ENCODE measurements at regions not wholly inside any gene's neighbourhood (a gene's known extent, or its start where the extent isn't known, plus 50 kb on each side); places are given as distances from the start of the nearest gene placed in this dataset.
A peak's percentile ranks its signal among the peaks of the same experiment; 100 is the strongest.
"Not testable (repeated sequence)": the region's sequence is repeated elsewhere in the genome, so short reads cannot be mapped to it uniquely, and the experiment has no call there.

DNA sequence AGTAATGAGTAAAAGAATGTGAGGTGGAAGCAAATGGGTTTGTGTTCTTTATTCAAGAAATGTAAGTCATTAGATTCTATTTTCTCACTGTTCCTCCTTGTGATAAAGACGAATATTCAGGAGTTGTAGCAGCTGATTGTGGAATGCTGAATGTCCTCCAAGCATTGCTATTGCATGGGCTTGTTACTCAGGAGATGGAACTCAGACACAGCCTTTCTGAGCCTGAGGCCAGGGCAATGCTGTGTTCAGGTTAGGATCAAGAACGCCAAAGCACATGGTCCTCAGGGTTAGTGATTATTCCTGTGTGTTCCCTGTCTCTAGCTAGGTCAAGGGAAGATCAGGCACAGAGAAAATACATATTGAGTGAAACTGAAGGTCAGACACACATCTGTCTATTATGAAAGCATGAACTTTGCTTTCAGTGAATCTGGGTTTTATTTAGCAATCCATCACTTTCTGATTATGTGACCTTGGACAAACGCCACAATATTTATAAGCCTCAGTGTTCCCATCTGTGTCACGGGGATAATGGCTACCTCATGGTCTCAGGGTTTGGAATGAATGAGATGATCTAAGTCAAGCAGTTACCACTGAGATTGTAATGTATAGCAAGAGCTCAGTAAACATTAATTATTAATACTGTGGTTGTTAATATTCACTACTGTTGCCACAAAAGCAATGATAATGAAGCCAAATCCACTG, 426.8 kb upstream of the DYNLRB2 start:
- Mint-ChIP-seq H3K27me3 (ENCODE audit: low read depth in 3 of 3) (peaks cover under 1 to 8% (median 6%) of the 10 kb centered on the region in 3 donors), H3K27ac (no peak overlapping the region)

DNA sequence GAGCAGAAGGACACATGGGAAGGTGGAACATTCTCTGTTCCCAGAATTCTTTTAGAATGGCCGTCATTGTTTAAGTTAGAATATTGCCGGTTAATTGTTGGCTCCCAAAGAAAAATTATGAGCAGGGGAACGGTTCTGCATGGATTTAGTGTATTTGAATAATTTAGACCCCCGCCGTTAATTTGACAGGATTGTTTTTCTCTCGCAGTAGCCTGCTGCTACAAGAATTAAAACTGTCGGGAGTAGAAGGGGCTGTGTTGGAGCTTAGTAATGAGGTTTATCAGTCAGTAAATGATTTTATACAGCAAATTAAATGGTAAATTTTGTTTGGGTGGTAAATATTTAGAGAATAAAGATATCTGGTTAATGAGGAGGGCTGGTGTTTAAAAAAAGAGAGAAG, 431.2 kb upstream of the DYNLRB2 start:
- H3K27me3 Mint-ChIP-seq (ENCODE audit: low read depth in 3 of 3): peaks cover 0 to 21% (median 4%) of the 10 kb centered on the region in 3 donors
- H3K4me1 Mint-ChIP-seq: no peaks in the 10 kb centered on the region
- no peaks in the 10 kb centered on the region for H3K9me3 Mint-ChIP-seq
- no peak overlapping the region for H3K4me3 Mint-ChIP-seq
- no peaks in the 10 kb centered on the region for H3K36me3 Mint-ChIP-seq
- no peak for DNase-seq
- no peak overlapping the region for H3K27ac Mint-ChIP-seq

More for the DNA sequence above, 426.8 kb upstream of the DYNLRB2 start:
- DNase-seq: no peak
- no peaks in the 10 kb centered on the region for H3K4me1 Mint-ChIP-seq
- no peaks in the 10 kb centered on the region for H3K36me3 Mint-ChIP-seq
- no peak overlapping the region for H3K4me3 Mint-ChIP-seq
- no peaks in the 10 kb centered on the region for H3K9me3 Mint-ChIP-seq

DNA sequence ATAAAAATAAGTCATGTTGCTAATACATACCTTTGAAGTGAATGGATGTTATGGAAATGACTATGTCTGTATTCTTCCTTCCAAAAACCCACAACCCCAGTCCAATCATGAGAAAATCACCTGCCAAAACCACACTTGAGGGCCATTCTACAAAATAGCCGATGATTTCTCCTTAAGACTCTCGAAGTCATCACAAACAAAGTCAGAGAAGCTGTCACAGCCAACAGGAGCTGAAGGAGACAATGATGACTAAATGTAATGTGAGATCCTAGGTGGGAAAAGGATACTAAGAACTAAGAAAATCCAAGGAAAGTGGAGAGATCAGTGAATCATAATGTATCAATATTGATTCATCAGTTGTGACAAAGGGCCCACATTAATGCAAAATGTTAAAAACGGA, 432.9 kb upstream of the DYNLRB2 start:
- Mint-ChIP-seq H3K4me1 (no peaks in the 10 kb centered on the region), H3K27ac (no peak overlapping the region), H3K9me3 (no peaks in the 10 kb centered on the region), H3K36me3 (no peaks in the 10 kb centered on the region), H3K27me3 (ENCODE audit: low read depth in 3 of 3) (peaks cover 0 to 21% (median 4%) of the 10 kb centered on the region in 3 donors), H3K4me3 (no peak overlapping the region)
- no peak for DNase-seq

- Mint-ChIP-seq H3K4me3 (no peak overlapping the region), H3K36me3 (no peaks in the 10 kb centered on the region), H3K27ac (no peak overlapping the region), H3K4me1 (no peaks in the 10 kb centered on the region), H3K9me3 (no peaks in the 10 kb centered on the region), H3K27me3 (ENCODE audit: low read depth in 3 of 3) (peaks cover 1 to 15% (median 2%) of the 10 kb centered on the region in 3 donors)
- no peak for DNase-seq
These were observed 435.0 kb upstream of the DYNLRB2 start for GRCh38 chr16:80105751-80106150.

DNA sequence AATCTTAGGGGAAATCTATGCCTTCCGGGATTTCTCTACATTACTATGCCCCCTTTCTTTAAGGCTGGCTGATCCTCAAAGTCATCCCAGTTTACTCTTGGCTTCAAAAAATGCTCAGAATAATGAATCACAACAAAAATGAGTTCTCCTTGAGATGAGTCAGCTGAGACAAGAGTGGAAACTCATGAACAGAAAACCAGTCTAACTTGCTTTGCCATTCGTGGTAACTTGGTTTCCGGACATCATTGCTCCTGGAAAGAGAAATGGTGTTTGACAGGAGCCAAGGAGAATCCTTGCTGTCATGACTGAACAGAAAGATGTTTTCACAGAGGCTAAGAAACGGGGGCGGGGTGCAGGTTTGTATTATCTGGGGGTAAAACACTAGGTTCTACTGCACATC, 435.6 kb upstream of the DYNLRB2 start:
- Mint-ChIP-seq H3K4me3 (no peak overlapping the region), H3K27ac (no peak overlapping the region)

DNA sequence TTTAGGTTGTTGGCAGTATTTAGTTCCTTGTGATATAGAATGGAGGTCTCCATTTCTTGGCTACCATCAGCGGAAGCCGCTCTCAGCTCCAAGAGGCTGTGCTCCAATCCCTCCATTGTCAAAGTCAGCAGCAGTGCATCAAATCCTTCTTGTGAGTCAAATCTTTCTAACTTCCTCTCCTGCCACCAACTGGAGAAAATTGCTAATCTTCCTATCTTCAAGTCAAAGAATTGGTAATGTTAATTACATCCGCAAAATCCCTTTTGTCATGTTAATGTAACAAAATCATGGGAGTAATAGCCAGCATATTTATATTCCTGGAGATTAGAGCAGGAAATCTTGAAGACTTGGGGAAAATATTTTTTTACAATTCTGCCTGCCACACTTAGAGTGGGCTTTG, 436.4 kb upstream of the DYNLRB2 start:
- no peaks in the 10 kb centered on the region for H3K9me3 Mint-ChIP-seq
- H3K36me3 Mint-ChIP-seq: no peaks in the 10 kb centered on the region
- H3K4me1 Mint-ChIP-seq: no peaks in the 10 kb centered on the region
- H3K27me3 Mint-ChIP-seq (ENCODE audit: low read depth in 3 of 3): peaks cover 1 to 15% (median 2%) of the 10 kb centered on the region in 3 donors
- no peak overlapping the region for H3K27ac Mint-ChIP-seq
- H3K4me3 Mint-ChIP-seq: no peak overlapping the region
- no peak for DNase-seq

More for the DNA sequence above, 435.6 kb upstream of the DYNLRB2 start:
- H3K27me3 Mint-ChIP-seq (ENCODE audit: low read depth in 3 of 3): peaks cover 1 to 15% (median 2%) of the 10 kb centered on the region in 3 donors
- H3K36me3 Mint-ChIP-seq: no peaks in the 10 kb centered on the region
- H3K9me3 Mint-ChIP-seq: no peaks in the 10 kb centered on the region
- no peaks in the 10 kb centered on the region for H3K4me1 Mint-ChIP-seq
- no peak for DNase-seq

- no peak overlapping the region for H3K27ac Mint-ChIP-seq
- no peaks in the 10 kb centered on the region for H3K4me1 Mint-ChIP-seq
- no peaks in the 10 kb centered on the region for H3K36me3 Mint-ChIP-seq
- no peak overlapping the region for H3K4me3 Mint-ChIP-seq
- H3K27me3 Mint-ChIP-seq (ENCODE audit: low read depth in 3 of 3): peaks cover 1 to 17% (median 2%) of the 10 kb centered on the region in 3 donors
- no peaks in the 10 kb centered on the region for H3K9me3 Mint-ChIP-seq
- DNase-seq: no peak
These were observed 437.3 kb upstream of the DYNLRB2 start for GRCh38 chr16:80103463-80103862.

DNA sequence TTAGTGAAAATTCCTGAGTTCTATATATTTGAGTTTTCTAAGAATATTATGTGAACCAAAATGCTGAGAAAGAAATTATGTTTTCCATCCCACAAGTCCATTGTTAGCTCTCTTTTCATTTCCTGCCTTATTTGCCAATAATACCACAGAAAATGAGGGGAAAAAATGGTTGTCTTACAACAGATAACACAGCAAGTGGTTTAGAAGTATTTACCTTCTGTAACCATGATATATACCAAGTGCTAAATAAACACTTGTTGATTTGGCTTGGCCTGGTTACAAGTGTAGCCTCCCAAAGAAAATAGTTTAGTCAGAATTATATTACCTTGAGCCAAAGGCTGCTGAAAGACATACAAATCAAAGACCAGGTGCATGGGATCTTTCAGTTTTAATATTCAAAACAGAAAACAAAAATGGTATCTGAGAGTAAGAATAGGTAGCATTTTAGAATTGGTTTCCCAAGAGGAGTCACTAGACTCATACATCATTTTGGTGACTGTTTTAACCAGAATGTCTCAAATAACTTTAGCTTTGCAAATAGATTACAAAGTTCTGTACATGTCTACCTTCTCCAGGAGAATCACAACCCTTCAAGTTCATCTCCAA, 439.8 kb upstream of the DYNLRB2 start:
- Mint-ChIP-seq H3K4me3 (no peak overlapping the region), H3K4me1 (no peaks in the 10 kb centered on the region), H3K9me3 (peaks cover 0 to 2% (median 0%) of the 10 kb centered on the region in 6 donors), H3K27me3 (ENCODE audit: low read depth in 3 of 3) (peaks cover 2 to 14% (median 5%) of the 10 kb centered on the region in 3 donors), H3K36me3 (no peaks in the 10 kb centered on the region), H3K27ac (no peak overlapping the region)
- no peak for DNase-seq

- DNase-seq: no peak
- Mint-ChIP-seq H3K36me3 (no peaks in the 10 kb centered on the region), H3K4me3 (no peak overlapping the region), H3K9me3 (peaks cover 0 to 2% (median 0%) of the 10 kb centered on the region in 6 donors), H3K27ac (no peak overlapping the region), H3K27me3 (ENCODE audit: low read depth in 3 of 3) (peaks cover 2 to 11% (median 5%) of the 10 kb centered on the region in 3 donors), H3K4me1 (no peaks in the 10 kb centered on the region)
These were observed 440.6 kb upstream of the DYNLRB2 start for GRCh38 chr16:80100186-80100585.

- Mint-ChIP-seq H3K4me3 (no peak overlapping the region), H3K27ac (no peak overlapping the region), H3K36me3 (no peaks in the 10 kb centered on the region), H3K4me1 (no peaks in the 10 kb centered on the region), H3K27me3 (ENCODE audit: low read depth in 3 of 3) (peaks cover 2 to 12% (median 4%) of the 10 kb centered on the region in 3 donors), H3K9me3 (peaks cover 0 to 2% (median 0%) of the 10 kb centered on the region in 6 donors)
- no peak for DNase-seq
These were observed 443.7 kb upstream of the DYNLRB2 start for GRCh38 chr16:80097098-80097497.

DNA sequence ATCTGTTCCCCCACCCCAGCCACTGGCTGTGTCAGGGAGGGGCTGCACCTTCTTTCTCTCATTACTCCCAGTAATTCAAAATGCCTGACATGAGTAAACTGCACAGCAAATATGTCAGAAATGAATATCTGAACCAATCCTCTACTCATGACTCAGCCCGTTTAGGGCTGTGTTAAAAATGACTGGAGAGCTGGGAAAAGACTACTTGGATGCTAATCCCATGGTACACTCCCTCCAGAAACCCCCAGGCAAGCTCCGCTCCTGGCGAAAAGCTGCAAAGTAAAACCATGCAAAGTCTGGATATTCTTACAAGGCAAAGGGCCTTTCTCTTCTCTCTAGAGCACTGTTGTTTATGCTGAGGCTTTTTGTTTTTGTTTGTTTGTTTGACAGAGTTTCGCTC, 448.1 kb upstream of the DYNLRB2 start:
- no peak for DNase-seq
- Mint-ChIP-seq H3K27me3 (ENCODE audit: low read depth in 3 of 3) (peaks cover 0 to 10% (median 4%) of the 10 kb centered on the region in 3 donors), H3K27ac (no peak overlapping the region), H3K4me1 (peaks cover 0 to 3% of the 10 kb centered on the region in 2 donors), H3K9me3 (peaks cover 0 to 2% (median 0%) of the 10 kb centered on the region in 6 donors), H3K4me3 (no peak overlapping the region), H3K36me3 (no peaks in the 10 kb centered on the region)

DNA sequence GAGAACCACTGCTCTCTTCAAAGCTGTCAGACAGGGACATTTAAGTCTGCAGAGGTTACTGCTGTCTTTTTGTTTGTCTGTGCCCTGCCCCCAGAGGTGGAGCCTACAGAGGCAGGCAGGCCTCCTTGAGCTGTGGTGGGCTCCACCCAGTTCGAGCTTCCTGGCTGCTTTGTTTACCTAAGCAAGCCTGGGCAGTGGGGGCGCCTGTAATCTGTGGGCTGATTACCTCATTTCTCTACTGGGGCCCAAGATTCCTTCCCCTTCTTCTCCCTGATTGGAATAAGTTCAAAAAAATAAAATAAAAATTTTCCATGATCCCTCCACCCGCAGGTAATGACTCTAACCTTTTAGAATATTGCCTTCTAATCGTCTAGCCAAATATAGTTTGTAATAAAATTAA, 449.3 kb upstream of the DYNLRB2 start:
- not testable (repeated sequence) for H3K9me3 Mint-ChIP-seq; DNase-seq; H3K27ac Mint-ChIP-seq; H3K4me1 Mint-ChIP-seq; H3K27me3 Mint-ChIP-seq (ENCODE audit: low read depth in 3 of 3); H3K36me3 Mint-ChIP-seq; H3K4me3 Mint-ChIP-seq

- no peak for DNase-seq
- no peaks in the 10 kb centered on the region for H3K36me3 Mint-ChIP-seq
- peaks cover 0 to 8% (median 4%) of the 10 kb centered on the region in 3 donors for H3K27me3 Mint-ChIP-seq (ENCODE audit: low read depth in 3 of 3)
- H3K4me3 Mint-ChIP-seq: no peak overlapping the region
- no peaks in the 10 kb centered on the region for H3K9me3 Mint-ChIP-seq
- no peaks in the 10 kb centered on the region for H3K4me1 Mint-ChIP-seq
- no peak overlapping the region for H3K27ac Mint-ChIP-seq
These were observed 455.2 kb upstream of the DYNLRB2 start for GRCh38 chr16:80085606-80086005.

DNA sequence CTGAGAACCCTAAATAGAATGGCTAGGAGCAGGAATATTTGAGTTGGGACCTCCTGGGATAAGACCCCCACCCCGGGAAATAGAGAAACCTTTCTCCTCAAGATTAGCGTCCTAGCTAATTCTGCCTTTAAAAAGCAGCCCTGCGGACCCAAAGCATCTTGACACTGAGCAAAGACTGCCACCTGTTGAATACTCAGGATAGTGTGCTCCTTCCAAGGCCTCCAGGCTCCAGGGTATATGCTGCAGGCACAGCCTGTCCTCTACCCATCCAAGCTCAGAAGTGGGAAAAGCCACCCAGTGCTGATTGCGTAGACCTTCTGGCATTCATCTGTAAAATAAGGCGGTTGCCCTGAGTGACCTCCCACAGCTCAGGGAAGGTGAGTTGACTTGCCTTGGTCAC, 456.2 kb upstream of the DYNLRB2 start:
- Mint-ChIP-seq H3K27me3 (ENCODE audit: low read depth in 3 of 3) (peaks cover 0 to 8% (median 4%) of the 10 kb centered on the region in 3 donors), H3K27ac (no peak overlapping the region), H3K4me3 (no peak overlapping the region), H3K9me3 (no peaks in the 10 kb centered on the region), H3K4me1 (no peaks in the 10 kb centered on the region), H3K36me3 (no peaks in the 10 kb centered on the region)
- peak; percentile 6 to 20 (median 9) for DNase-seq

- no peaks in the 10 kb centered on the region for H3K36me3 Mint-ChIP-seq
- peaks cover 0 to 8% (median 4%) of the 10 kb centered on the region in 3 donors for H3K27me3 Mint-ChIP-seq (ENCODE audit: low read depth in 3 of 3)
- no peak overlapping the region for H3K27ac Mint-ChIP-seq
- no peaks in the 10 kb centered on the region for H3K4me1 Mint-ChIP-seq
- no peak for DNase-seq
- H3K9me3 Mint-ChIP-seq: no peaks in the 10 kb centered on the region
- no peak overlapping the region for H3K4me3 Mint-ChIP-seq
These were observed 456.6 kb upstream of the DYNLRB2 start for GRCh38 chr16:80084163-80084562.
